H54 (cell line): ENCODE measurements at regions not wholly inside any gene's neighbourhood (a gene's known extent, or its start where the extent isn't known, plus 50 kb on each side); places are given as distances from the start of the nearest gene placed in this dataset.
"Not testable (repeated sequence)": the region's sequence is repeated elsewhere in the genome, so short reads cannot be mapped to it uniquely, and the experiment has no call there.

Experiments
- DNase-seq: peaks from one replicate; pipeline ENCODE4 v3.0.0; 2011; ENCODE audit warnings: low spot score, mixed read lengths; ENCODE audit not compliant: insufficient read length
- FAIRE-seq: peaks from 3 replicates; lab custom pipeline; 2011; peaks lifted over from hg19 to GRCh38; lab: Jason Lieb, UNC

DNA sequence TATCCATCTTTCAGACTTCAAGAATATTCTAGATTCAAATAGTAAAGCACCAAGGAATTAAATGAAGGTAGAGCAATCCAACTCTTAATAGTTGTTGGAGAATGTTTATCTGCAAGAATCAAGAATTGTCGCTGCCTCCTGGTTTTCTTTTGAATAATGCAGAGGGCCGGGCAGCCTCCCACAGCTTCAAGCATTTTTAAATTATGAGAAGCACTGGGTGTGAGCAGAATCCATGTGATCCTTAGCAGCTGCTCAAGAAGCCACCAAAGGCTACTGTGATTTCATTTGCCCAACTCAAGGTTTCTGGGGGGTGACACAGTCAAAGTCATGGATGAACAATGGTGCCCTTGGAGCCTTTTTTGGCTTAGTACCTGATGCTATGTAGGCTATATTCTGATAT is 374.9 kb downstream of the BCL2L11 start:
- not testable (repeated sequence) for FAIRE-seq, DNase-seq

- DNase-seq, FAIRE-seq: not testable (repeated sequence)
These were observed 375.5 kb downstream of the BCL2L11 start for GRCh38 chr2:111496176-111496575.

DNA sequence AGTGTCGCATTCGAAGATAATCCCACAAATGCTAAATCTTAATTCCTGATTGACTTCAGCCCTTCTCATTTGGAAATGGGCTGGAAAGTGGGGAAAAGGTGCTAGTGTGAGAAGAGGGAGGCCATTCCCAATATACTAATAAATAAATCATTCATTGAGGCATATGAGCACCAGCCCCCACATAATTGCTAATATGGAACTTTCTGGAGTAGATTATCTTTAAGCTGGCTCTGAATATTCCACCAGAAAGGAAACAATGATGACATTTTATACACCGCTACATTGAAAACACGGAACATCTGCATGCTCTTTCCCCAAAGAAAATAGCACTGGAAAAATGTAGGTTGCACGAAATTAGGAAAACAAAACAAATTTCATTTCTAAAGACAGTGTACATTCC is 376.1 kb downstream of the BCL2L11 start:
- not testable (repeated sequence) for DNase-seq, FAIRE-seq

GRCh38 chr2:111497270-111497669 is 376.6 kb downstream of the BCL2L11 start:
- not testable (repeated sequence) for FAIRE-seq, DNase-seq

GRCh38 chr2:111500536-111501062 is 379.9 kb downstream of the BCL2L11 start:
- peak; percentile 77 for FAIRE-seq
- DNase-seq, result not testable (repeated sequence)

DNA sequence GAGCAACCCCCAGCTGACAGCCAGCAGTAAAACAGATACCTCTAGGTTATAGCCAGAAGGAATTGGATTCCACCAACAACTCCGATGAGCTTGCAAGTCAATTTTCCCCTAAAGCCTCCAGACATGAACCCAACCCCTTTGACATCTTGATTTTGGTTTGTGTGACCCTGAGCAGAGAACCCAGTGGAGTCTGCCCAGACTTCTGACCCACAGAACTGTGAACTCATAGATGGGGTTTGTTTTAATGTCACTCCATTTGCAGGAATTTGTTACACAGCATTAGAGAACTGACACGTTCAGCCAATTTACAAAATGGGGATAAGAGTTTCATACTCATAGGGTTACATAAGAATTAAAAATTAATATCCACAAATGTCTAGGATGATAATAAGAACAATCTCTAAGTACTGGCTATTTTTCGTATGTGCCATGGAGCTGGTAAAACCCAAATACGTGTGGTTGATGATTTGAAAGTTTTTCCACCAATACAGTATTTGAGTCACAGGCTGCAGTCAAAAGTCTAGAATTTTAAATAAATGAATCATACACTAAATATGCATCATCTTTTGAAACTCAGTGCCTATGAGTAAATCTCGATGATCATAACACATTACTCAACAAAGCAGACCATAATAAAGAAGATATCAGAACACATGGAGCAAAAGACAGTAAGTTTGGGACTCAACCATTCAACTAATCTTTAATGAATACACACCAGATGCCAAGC is 380.0 kb downstream of the ANAPC1 start:
- peak; percentile 67 for FAIRE-seq
- DNase-seq, result not testable (repeated sequence)

DNA sequence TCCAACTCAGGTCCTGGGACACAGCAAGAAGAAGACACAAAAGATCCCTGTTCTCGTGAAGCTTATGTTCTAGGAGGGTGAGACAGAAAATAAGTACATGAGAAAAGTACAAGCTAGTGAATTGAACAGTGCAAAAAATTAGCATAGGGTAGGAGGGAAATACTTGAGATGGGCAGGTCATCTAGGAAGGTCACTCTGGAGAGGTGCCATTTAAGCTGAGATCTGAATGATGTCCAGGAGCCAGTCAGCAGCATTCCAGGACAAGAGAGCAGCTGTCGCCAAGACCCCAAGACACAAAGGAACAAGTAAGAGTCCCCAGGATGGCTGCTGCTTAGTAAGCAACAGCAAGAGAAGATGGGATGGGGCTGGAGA is 379.4 kb downstream of the ANAPC1 start:
- not testable (repeated sequence) for FAIRE-seq, DNase-seq

DNA sequence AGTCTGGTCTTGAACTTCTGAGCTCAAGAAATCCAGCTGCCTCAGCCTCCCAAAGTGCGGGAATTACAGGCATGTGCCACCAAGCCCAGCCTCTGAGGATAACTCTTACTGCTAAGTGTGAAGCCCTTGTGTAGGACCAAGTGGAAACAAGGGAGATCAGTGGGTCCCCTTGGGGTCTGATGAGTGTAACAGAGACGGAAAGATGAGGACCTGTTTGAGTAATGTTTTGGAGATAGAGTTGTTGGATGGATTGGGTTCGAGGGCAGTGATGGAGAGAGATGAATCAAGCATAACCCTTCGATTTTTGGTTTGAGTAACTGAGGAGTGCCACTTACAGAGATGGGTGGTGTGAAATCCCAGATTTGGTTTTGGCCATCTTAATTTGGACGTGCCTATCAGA is 378.7 kb downstream of the ANAPC1 start:
- DNase-seq, FAIRE-seq: not testable (repeated sequence)

DNA sequence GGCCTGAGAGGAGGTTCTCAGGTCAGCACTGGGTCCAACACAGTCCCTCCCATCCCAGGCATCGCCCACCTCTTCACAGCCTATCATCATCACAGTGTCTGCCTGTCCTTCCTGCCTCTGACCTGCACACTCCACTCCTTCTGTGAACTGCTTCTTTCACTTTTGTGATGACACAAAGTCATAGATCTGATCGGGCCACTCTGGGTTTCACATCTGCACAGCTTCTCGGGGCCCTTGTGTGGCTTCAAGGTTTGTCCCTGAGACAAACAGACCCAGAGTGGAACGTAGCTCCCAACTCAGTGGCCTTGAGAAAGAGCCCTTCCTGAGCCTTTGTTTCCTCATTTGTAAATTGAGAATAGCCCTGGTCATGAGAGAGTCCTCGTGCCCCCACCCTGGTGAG is 377.1 kb downstream of the ANAPC1 start:
- DNase-seq, result not testable (repeated sequence)

GRCh38 chr2:111509225-111509869 is 374.6 kb downstream of the ANAPC1 start:
- not testable (repeated sequence) for DNase-seq, FAIRE-seq

More for the DNA sequence above, 377.1 kb downstream of the ANAPC1 start:
- not testable (repeated sequence) for FAIRE-seq

DNA sequence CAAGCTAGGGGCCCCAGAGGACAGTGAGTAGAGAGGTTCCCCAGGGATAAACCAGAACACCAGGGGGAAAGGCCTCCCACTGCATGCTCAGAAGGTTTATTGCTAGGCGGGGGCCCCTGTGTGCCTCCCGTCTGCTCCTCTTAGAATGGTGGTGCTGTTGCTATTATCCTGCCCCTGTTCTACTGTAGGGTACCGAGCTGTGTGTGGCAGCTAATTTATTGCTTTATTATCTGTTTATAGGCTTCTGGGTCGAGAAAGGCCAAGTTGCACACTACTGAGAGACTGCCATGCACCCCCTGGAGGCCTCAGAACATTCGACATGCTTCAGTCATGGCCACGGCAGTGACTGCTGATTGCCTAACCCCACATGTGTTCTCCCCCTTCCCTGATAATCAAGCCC is 373.6 kb downstream of the ANAPC1 start:
- not testable (repeated sequence) for DNase-seq, FAIRE-seq

DNA sequence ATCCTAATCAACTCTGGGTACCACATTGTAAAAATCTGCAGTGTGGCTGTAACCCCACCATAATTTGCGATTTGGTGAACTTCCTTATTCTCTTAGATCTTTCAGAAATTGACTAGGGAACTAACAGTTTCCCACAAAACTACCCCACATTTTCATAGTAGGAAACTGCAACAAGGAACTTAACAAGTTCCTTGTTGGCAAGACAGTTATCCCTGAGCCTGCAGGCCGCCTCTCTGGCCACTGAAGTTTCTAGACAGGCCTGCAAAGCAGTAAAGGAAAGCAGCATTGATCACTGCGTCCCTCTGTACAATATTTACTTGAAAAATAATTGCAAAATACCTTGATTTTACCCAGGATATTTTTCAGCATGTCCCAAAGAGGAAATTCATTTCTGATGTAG is 372.9 kb downstream of the ANAPC1 start:
- not testable (repeated sequence) for DNase-seq, FAIRE-seq

GRCh38 chr2:111512378-111512777 is 371.6 kb downstream of the ANAPC1 start:
- DNase-seq, FAIRE-seq: not testable (repeated sequence)

- not testable (repeated sequence) for FAIRE-seq, DNase-seq
These were observed 369.9 kb downstream of the ANAPC1 start for GRCh38 chr2:111514138-111514537.

DNA sequence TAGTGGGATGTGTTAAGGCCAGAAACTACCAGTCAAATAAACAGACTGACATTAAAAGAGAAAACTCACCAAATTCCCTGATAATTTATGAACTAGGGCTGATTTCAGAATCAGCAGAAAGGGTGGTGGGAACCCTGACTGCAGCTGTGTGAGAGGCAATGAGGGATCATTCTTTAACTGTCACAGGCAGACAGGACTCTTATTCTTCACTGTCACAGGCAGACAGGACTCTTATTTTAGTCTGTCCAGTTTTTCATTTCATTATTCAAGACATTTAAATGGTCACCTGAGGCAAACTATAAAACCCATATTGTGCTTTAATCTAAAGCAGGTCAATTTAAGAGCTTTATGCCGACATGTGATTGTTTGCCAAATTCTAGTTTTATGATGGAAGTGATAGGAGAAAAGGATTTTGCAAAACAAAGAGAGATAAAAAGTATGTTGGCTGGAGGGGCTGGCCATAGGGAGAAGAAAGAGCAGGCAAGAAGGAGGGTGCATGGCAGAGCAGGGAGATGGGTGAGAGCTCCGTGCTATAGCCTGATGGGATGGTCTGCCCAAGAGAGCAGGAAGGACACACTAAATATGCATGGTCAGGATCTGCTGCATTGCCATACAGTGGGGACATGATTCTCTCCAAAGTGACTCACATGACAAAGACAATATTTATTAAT is 366.8 kb downstream of the ANAPC1 start:
- not testable (repeated sequence) for FAIRE-seq, DNase-seq

DNA sequence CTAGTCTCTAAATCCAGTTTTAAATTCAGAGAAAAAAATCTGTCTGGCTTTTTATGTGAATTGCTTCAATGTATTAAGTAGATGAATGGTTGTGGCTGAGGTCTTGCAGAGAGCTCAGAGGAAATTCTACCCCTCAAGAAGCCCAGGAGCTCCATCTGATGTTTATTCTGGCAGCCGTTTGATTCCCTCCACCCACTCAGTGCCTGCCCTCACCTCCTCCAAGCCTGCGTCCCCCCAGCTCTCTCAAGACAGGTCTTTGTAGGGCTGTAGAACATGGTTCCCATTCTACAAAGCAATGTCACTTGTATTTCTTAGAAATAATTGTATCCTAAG is 366.3 kb downstream of the ANAPC1 start:
- FAIRE-seq, result not testable (repeated sequence)

More for the DNA sequence above, 366.3 kb downstream of the ANAPC1 start:
- not testable (repeated sequence) for DNase-seq
